ENCODE measurements at regions not wholly inside any gene's neighbourhood (a gene's known extent, or its start where the extent isn't known, plus 50 kb on each side); places are given as distances from the start of the nearest gene placed in this dataset.

DNA sequence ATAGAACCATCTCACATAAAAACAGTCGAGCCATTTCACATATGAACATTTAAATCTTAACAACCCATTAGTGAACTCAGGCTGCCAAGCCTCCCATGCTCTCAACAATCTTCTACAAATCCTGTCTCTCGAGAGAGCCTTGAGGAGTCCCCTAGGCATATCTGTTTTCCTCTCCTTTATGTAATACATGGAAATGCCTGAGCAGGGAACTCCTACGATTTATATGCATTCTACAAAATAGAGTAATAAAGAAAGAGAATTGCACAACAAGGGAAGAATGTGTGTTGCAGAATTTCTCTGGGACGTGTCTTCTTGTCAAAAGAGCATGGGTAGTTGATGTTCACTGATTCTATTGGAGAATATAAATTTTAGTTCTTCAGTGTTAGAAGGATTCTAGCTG, 101.8 kb upstream of the VCX2 start:
- H3F3A ChIP-seq (ENCODE audit: insufficient read depth, low read length): no peaks in the 10 kb centered on the region
- no peaks in the 10 kb centered on the region for H3K4me1 ChIP-seq (ENCODE audit: low read length)
- no peaks in the 10 kb centered on the region for H3K79me2 ChIP-seq (ENCODE audit: low read length)
- H3K36me3 ChIP-seq (replicated peaks; ENCODE audit: insufficient read depth, low read length): no peaks in the 10 kb centered on the region
- H3K27me3 ChIP-seq (replicated peaks; ENCODE audit: insufficient read depth, low read length): no peaks in the 10 kb centered on the region
- no peak overlapping the region for H3K4me2 ChIP-seq (ENCODE audit: low read depth, low read length)
- no peak for TF ChIP-seq EZH2 (optimal IDR thresholded peaks at IDR 0.05; ENCODE audit: low read depth, low read length)
- TF ChIP-seq EZH2phosphoT487 (IDR thresholded peaks at IDR 0.05; ENCODE audit: low read length): no peak
- TF ChIP-seq, protein P1, sequence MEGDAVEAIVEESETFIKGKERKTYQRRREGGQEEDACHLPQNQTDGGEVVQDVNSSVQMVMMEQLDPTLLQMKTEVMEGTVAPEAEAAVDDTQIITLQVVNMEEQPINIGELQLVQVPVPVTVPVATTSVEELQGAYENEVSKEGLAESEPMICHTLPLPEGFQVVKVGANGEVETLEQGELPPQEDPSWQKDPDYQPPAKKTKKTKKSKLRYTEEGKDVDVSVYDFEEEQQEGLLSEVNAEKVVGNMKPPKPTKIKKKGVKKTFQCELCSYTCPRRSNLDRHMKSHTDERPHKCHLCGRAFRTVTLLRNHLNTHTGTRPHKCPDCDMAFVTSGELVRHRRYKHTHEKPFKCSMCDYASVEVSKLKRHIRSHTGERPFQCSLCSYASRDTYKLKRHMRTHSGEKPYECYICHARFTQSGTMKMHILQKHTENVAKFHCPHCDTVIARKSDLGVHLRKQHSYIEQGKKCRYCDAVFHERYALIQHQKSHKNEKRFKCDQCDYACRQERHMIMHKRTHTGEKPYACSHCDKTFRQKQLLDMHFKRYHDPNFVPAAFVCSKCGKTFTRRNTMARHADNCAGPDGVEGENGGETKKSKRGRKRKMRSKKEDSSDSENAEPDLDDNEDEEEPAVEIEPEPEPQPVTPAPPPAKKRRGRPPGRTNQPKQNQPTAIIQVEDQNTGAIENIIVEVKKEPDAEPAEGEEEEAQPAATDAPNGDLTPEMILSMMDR (IDR thresholded peaks at IDR 0.05; ENCODE audit: low read length): no peak
- H3K4me3 ChIP-seq (ENCODE audit: low read length): no peak overlapping the region
- no peaks in the 10 kb centered on the region for H4K20me1 ChIP-seq (ENCODE audit: insufficient read depth, low read length)
- H3K9me2 ChIP-seq (replicated peaks; ENCODE audit: insufficient read depth, low read length): no peaks in the 10 kb centered on the region
- DNase-seq: no peak
- H3K9me3 ChIP-seq (replicated peaks; ENCODE audit: insufficient read depth, low read length): no peaks in the 10 kb centered on the region
- H3K27ac ChIP-seq (ENCODE audit: low read length): no peak overlapping the region
- no peak overlapping the region for H3K9ac ChIP-seq (ENCODE audit: low read length)
- H2AFZ ChIP-seq (ENCODE audit: low read length): no peak overlapping the region

DNA sequence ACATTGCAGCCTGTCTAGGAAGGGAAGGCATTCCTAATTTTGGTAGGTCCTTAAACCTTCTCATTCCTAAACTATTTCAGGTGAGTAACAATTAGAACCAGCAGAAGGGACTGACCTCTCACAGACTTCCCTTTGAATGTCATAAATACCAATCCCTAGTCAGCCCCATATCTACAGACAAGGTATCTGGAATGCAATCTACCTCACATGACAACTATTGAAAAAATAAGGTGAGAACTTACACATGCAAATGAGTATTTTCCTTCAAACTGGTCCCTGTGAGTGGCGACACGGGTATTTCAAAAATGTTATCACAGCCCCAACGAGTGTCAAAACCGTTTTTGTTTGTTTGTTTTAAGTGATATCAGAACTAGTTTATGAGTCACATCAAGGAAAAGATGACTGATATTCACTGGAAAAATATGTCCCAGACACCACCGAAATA, 102.4 kb upstream of the VCX2 start:
- no peak for DNase-seq
- Histone ChIP-seq H3F3A (ENCODE audit: insufficient read depth, low read length) (no peaks in the 10 kb centered on the region), H3K4me1 (ENCODE audit: low read length) (no peaks in the 10 kb centered on the region), H3K4me2 (ENCODE audit: low read depth, low read length) (no peak overlapping the region), H3K27me3 (replicated peaks; ENCODE audit: insufficient read depth, low read length) (no peaks in the 10 kb centered on the region), H3K79me2 (ENCODE audit: low read length) (no peaks in the 10 kb centered on the region), H3K9me3 (replicated peaks; ENCODE audit: insufficient read depth, low read length) (no peaks in the 10 kb centered on the region), H3K36me3 (replicated peaks; ENCODE audit: insufficient read depth, low read length) (no peaks in the 10 kb centered on the region), H2AFZ (ENCODE audit: low read length) (no peak overlapping the region), H3K4me3 (ENCODE audit: low read length) (no peak overlapping the region), H4K20me1 (ENCODE audit: insufficient read depth, low read length) (no peaks in the 10 kb centered on the region), H3K9me2 (replicated peaks; ENCODE audit: insufficient read depth, low read length) (no peaks in the 10 kb centered on the region), H3K27ac (ENCODE audit: low read length) (no peak overlapping the region), H3K9ac (ENCODE audit: low read length) (no peak overlapping the region)
- TF ChIP-seq, protein P1 (IDR thresholded peaks at IDR 0.05; ENCODE audit: low read length): no peak
- TF ChIP-seq EZH2phosphoT487 (IDR thresholded peaks at IDR 0.05; ENCODE audit: low read length): no peak
- no peak for TF ChIP-seq EZH2 (optimal IDR thresholded peaks at IDR 0.05; ENCODE audit: low read depth, low read length)

DNA sequence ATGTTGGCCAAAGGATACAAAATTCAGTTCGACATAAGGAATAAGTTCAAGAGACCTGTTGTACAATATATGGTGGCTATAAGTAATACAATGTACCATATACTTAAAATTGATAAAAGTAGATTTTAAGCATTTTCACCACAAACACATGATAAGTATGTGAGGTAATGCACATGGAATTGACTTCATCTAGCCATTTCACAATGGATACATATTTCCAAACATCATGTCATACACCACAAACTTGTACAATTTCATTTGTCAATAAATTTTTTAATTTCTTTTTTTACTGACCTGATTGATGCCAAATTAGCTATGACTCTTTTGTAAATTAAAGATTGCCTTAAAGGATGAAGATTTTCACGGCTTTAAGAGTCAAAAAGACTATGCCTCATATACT, 103.1 kb upstream of the VCX2 start:
- H3K27ac ChIP-seq (ENCODE audit: low read length): no peak overlapping the region
- no peaks in the 10 kb centered on the region for H3K9me2 ChIP-seq (replicated peaks; ENCODE audit: insufficient read depth, low read length)
- H3K9ac ChIP-seq (ENCODE audit: low read length): no peak overlapping the region
- H4K20me1 ChIP-seq (ENCODE audit: insufficient read depth, low read length): no peaks in the 10 kb centered on the region
- no peaks in the 10 kb centered on the region for H3K27me3 ChIP-seq (replicated peaks; ENCODE audit: insufficient read depth, low read length)
- no peaks in the 10 kb centered on the region for H3K36me3 ChIP-seq (replicated peaks; ENCODE audit: insufficient read depth, low read length)
- no peaks in the 10 kb centered on the region for H3K79me2 ChIP-seq (ENCODE audit: low read length)
- no peak overlapping the region for H2AFZ ChIP-seq (ENCODE audit: low read length)
- TF ChIP-seq, protein P1 (IDR thresholded peaks at IDR 0.05; ENCODE audit: low read length): no peak
- TF ChIP-seq EZH2 (optimal IDR thresholded peaks at IDR 0.05; ENCODE audit: low read depth, low read length) (no peak), EZH2phosphoT487 (IDR thresholded peaks at IDR 0.05; ENCODE audit: low read length) (no peak)
- H3K4me3 ChIP-seq (ENCODE audit: low read length): no peak overlapping the region
- DNase-seq: no peak
- H3K4me2 ChIP-seq (ENCODE audit: low read depth, low read length): no peak overlapping the region
- H3K4me1 ChIP-seq (ENCODE audit: low read length): no peaks in the 10 kb centered on the region
- H3F3A ChIP-seq (ENCODE audit: insufficient read depth, low read length): no peaks in the 10 kb centered on the region
- no peaks in the 10 kb centered on the region for H3K9me3 ChIP-seq (replicated peaks; ENCODE audit: insufficient read depth, low read length)
